Colon (tissue), 2 donors: ENCODE measurements at regions not wholly inside any gene's neighbourhood (a gene's known extent, or its start where the extent isn't known, plus 50 kb on each side); places are given as distances from the start of the nearest gene placed in this dataset.

Experiments used
- FAIRE-seq: peaks from 2 replicates; lab custom pipeline; 2012; peaks lifted over from hg19 to GRCh38; lab: Jason Lieb, UNC
- donor health status: control.
- donor health status: control.

- FAIRE-seq, result no peak
These were observed 265.0 kb upstream of the IRX4 start for GRCh38 chr5:2147504-2148311.

GRCh38 chr5:2143646-2144353 lies 261.1 kb upstream of the IRX4 start:
- FAIRE-seq, result no peak

- FAIRE-seq, result no peak
These were observed 260.4 kb upstream of the IRX4 start for GRCh38 chr5:2143088-2143487.

- no peak for FAIRE-seq
These were observed 259.8 kb upstream of the IRX4 start for GRCh38 chr5:2142456-2142954.

- no peak for FAIRE-seq
These were observed 258.7 kb upstream of the IRX4 start for GRCh38 chr5:2141254-2142000.

GRCh38 chr5:2140501-2141175 lies 257.9 kb upstream of the IRX4 start:
- no peak for FAIRE-seq

- FAIRE-seq, result no peak
These were observed 256.8 kb upstream of the IRX4 start for GRCh38 chr5:2139478-2139877.

GRCh38 chr5:2138896-2139295 lies 256.2 kb upstream of the IRX4 start:
- FAIRE-seq, result no peak

- no peak for FAIRE-seq
These were observed 254.8 kb upstream of the IRX4 start for GRCh38 chr5:2137444-2138050.

GRCh38 chr5:2136728-2137333 lies 254.1 kb upstream of the IRX4 start:
- FAIRE-seq, result no peak

- FAIRE-seq, result no peak
These were observed 253.1 kb upstream of the IRX4 start for GRCh38 chr5:2135833-2136232.

- FAIRE-seq, result no peak
These were observed 252.6 kb upstream of the IRX4 start for GRCh38 chr5:2135354-2135753.

GRCh38 chr5:2134543-2135292 lies 252.0 kb upstream of the IRX4 start:
- FAIRE-seq, result no peak

GRCh38 chr5:2133936-2134335 lies 251.2 kb upstream of the IRX4 start:
- no peak for FAIRE-seq

GRCh38 chr5:2133080-2133479 lies 250.4 kb upstream of the IRX4 start:
- FAIRE-seq, result no peak

- no peak for FAIRE-seq
These were observed 249.7 kb upstream of the IRX4 start for GRCh38 chr5:2132497-2132847.

GRCh38 chr5:2131826-2132496 lies 249.2 kb upstream of the IRX4 start:
- no peak for FAIRE-seq

GRCh38 chr5:2131196-2131595 lies 248.5 kb upstream of the IRX4 start:
- FAIRE-seq, result no peak

- FAIRE-seq, result no peak
These were observed 247.6 kb upstream of the IRX4 start for GRCh38 chr5:2130361-2130760.
